ENCODE measurements at regions not wholly inside any gene's neighbourhood (a gene's known extent, or its start where the extent isn't known, plus 50 kb on each side); places are given as distances from the start of the nearest gene placed in this dataset.

DNA sequence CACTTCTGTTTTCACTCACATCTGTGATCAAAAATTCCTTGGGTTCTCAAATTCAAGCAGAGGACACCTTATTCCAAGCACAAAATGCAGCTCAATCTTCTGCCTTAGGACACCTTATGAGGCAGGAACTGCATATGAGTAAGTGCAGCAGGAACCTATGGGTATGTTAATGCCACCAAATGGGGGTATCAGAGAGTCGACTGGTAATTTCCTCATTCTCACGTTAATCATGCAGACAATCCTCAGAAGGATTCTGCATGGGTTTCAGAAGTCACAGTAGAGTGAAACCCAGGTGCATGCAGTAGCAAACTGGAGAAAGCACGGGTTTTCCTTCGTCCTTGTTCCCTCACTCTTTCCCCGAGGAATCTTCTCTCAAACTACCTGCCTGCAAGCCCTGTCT is 452.8 kb downstream of the CBLN2 start:
- H3K4me3 ChIP-seq (ENCODE audit: low read depth, low read length), result no peak overlapping the region
- H3K27me3 ChIP-seq (ENCODE audit: control insufficient read depth, insufficient read depth, low read length), result peaks cover under 1% of the 10 kb centered on the region; the same call in 1 of the 2 replicates
- H3K9ac ChIP-seq (ENCODE audit: low read depth, low read length), result no peak overlapping the region
- H3K4me1 ChIP-seq (ENCODE audit: control insufficient read depth, insufficient read depth, low read length), result peaks cover 16% of the 10 kb centered on the region
- no peaks in the 10 kb centered on the region for H3K9me3 ChIP-seq (ENCODE audit: control insufficient read depth, insufficient read depth, low read length)
- peak overlapping the region; percentile 59 for H3K27ac ChIP-seq (ENCODE audit: low read depth, low read length)
- no peaks in the 10 kb centered on the region for H3K36me3 ChIP-seq (ENCODE audit: control insufficient read depth, insufficient read depth, low read length)

- Histone ChIP-seq H3K9ac (ENCODE audit: low read depth, low read length) (no peak overlapping the region), H3K9me3 (ENCODE audit: control insufficient read depth, insufficient read depth, low read length) (no peaks in the 10 kb centered on the region), H3K27me3 (ENCODE audit: control insufficient read depth, insufficient read depth, low read length) (peaks cover 11% of the 10 kb centered on the region), H3K4me1 (ENCODE audit: control insufficient read depth, insufficient read depth, low read length) (peaks cover 16% of the 10 kb centered on the region), H3K36me3 (ENCODE audit: control insufficient read depth, insufficient read depth, low read length) (no peaks in the 10 kb centered on the region), H3K4me3 (ENCODE audit: low read depth, low read length) (no peak overlapping the region), H3K27ac (ENCODE audit: low read depth, low read length) (no peak overlapping the region)
Observed at GRCh38 chr18:72089432-72089831, 454.7 kb downstream of the CBLN2 start.

- peaks cover 11% of the 10 kb centered on the region for H3K27me3 ChIP-seq (ENCODE audit: control insufficient read depth, insufficient read depth, low read length)
- no peak overlapping the region for H3K27ac ChIP-seq (ENCODE audit: low read depth, low read length)
- H3K9ac ChIP-seq (ENCODE audit: low read depth, low read length), result no peak overlapping the region
- H3K4me1 ChIP-seq (ENCODE audit: control insufficient read depth, insufficient read depth, low read length), result peaks cover 9% of the 10 kb centered on the region
- no peaks in the 10 kb centered on the region for H3K9me3 ChIP-seq (ENCODE audit: control insufficient read depth, insufficient read depth, low read length)
- no peak overlapping the region for H3K4me3 ChIP-seq (ENCODE audit: low read depth, low read length)
- no peaks in the 10 kb centered on the region for H3K36me3 ChIP-seq (ENCODE audit: control insufficient read depth, insufficient read depth, low read length)
Observed at GRCh38 chr18:72086421-72086820, 457.7 kb downstream of the CBLN2 start.

DNA sequence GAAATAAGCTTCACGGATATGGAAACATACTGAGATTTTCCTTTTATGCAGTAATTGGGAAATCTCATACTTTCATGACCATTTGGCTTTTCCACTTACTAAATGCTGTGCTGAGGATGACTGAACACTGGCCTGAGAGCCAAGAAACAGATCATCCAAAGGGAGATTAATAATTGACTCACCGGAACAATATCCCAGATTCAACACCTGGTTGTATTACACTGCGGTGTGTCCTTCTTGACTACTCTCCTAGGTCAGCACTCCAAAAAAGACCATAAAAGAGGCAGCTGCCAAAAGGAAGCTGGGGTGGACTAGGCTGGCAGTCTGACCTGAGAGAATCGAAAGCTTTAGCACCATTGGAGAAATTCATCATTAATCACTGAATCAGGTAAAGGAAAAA is 469.1 kb downstream of the CBLN2 start:
- Histone ChIP-seq H3K4me1 (ENCODE audit: control insufficient read depth, insufficient read depth, low read length) (peaks cover 7% of the 10 kb centered on the region; the same call in 1 of the 2 replicates), H3K36me3 (ENCODE audit: control insufficient read depth, insufficient read depth, low read length) (no peaks in the 10 kb centered on the region), H3K9ac (ENCODE audit: low read depth, low read length) (no peak overlapping the region), H3K9me3 (ENCODE audit: control insufficient read depth, insufficient read depth, low read length) (no peaks in the 10 kb centered on the region), H3K27me3 (ENCODE audit: control insufficient read depth, insufficient read depth, low read length) (no peaks in the 10 kb centered on the region), H3K27ac (ENCODE audit: low read depth, low read length) (no peak overlapping the region), H3K4me3 (ENCODE audit: low read depth, low read length) (no peak overlapping the region)

GRCh38 chr18:72063001-72063400 is 481.1 kb downstream of the CBLN2 start:
- H3K27me3 ChIP-seq (ENCODE audit: control insufficient read depth, insufficient read depth, low read length), result no peaks in the 10 kb centered on the region

DNA sequence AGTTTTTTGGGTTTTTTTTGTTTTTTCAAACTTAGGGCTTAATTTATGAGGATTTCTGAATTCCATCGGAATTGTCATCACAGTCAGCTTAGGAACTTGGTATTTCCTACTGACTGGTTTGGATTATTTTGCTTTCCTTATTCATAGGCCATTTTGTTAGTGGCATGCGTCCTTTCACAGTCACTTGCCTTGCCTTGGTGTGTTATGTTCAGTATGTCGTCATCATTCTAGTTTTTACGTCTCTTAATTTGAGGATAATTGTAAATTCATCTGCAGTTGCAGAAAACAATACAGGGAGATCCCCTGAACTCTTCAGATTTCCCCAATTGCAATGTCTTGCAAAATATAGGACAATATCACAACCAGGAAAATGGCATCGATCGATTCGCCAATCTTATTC is 485.3 kb downstream of the CBLN2 start:
- H3K36me3 ChIP-seq (ENCODE audit: control insufficient read depth, insufficient read depth, low read length), result no peaks in the 10 kb centered on the region
- no peaks in the 10 kb centered on the region for H3K4me1 ChIP-seq (ENCODE audit: control insufficient read depth, insufficient read depth, low read length)
- H3K27me3 ChIP-seq (ENCODE audit: control insufficient read depth, insufficient read depth, low read length), result no peaks in the 10 kb centered on the region
- H3K27ac ChIP-seq (ENCODE audit: low read depth, low read length), result no peak overlapping the region
- no peaks in the 10 kb centered on the region for H3K9me3 ChIP-seq (ENCODE audit: control insufficient read depth, insufficient read depth, low read length)
- H3K4me3 ChIP-seq (ENCODE audit: low read depth, low read length), result no peak overlapping the region
- no peak overlapping the region for H3K9ac ChIP-seq (ENCODE audit: low read depth, low read length)

More at GRCh38 chr18:72063001-72063400, 481.1 kb downstream of the CBLN2 start:
- H3K9ac ChIP-seq (ENCODE audit: low read depth, low read length), result no peak overlapping the region
- no peaks in the 10 kb centered on the region for H3K36me3 ChIP-seq (ENCODE audit: control insufficient read depth, insufficient read depth, low read length)
- H3K27ac ChIP-seq (ENCODE audit: low read depth, low read length), result no peak overlapping the region
- H3K4me3 ChIP-seq (ENCODE audit: low read depth, low read length), result no peak overlapping the region
- no peaks in the 10 kb centered on the region for H3K4me1 ChIP-seq (ENCODE audit: control insufficient read depth, insufficient read depth, low read length)
- no peaks in the 10 kb centered on the region for H3K9me3 ChIP-seq (ENCODE audit: control insufficient read depth, insufficient read depth, low read length)

- Histone ChIP-seq H3K27me3 (ENCODE audit: control insufficient read depth, insufficient read depth, low read length) (no peaks in the 10 kb centered on the region), H3K9ac (ENCODE audit: low read depth, low read length) (no peak overlapping the region), H3K9me3 (ENCODE audit: control insufficient read depth, insufficient read depth, low read length) (no peaks in the 10 kb centered on the region), H3K4me1 (ENCODE audit: control insufficient read depth, insufficient read depth, low read length) (no peaks in the 10 kb centered on the region), H3K4me3 (ENCODE audit: low read depth, low read length) (no peak overlapping the region), H3K27ac (ENCODE audit: low read depth, low read length) (no peak overlapping the region), H3K36me3 (ENCODE audit: control insufficient read depth, insufficient read depth, low read length) (no peaks in the 10 kb centered on the region)
Observed at GRCh38 chr18:72056171-72056570, 488.0 kb downstream of the CBLN2 start.

DNA sequence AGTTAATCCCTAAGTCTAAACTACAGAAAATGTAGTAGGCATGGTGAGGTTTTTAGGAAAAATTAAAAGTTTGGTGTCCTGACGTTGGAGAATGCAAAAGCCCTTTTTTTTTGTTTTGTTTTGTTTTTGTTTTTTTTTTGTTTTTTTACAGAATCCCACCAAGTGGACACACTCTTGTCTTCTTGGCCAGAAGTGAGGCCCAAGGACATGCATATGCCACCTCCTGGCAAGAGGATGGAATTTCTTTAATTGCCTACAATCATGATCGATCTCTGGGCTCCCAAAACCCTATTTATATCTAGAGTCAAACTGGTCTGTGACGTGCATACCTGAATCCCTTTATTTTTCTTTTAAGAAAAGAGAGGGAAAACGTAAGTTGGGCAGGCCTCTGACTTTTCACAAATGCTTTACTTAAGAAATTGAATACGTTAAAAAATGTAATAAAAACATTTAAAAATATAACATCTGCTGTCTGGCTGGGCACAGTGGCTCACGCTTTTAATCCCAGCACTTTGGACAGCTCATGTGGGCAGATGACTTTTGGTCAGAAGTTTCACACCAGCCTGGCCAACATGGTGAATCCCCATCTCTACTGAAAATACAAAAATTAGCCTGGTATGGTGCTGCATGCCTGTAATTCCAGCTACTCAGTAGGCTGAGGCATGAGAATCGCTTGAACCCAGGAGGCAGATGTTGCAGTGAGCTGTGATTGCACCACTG is 502.7 kb downstream of the CBLN2 start:
- Histone ChIP-seq H3K4me3 (ENCODE audit: low read depth, low read length) (no peak overlapping the region), H3K4me1 (ENCODE audit: control insufficient read depth, insufficient read depth, low read length) (peaks cover 6% of the 10 kb centered on the region; the same call in 1 of the 2 replicates), H3K27me3 (ENCODE audit: control insufficient read depth, insufficient read depth, low read length) (no peaks in the 10 kb centered on the region), H3K36me3 (ENCODE audit: control insufficient read depth, insufficient read depth, low read length) (no peaks in the 10 kb centered on the region), H3K9me3 (ENCODE audit: control insufficient read depth, insufficient read depth, low read length) (no peaks in the 10 kb centered on the region), H3K27ac (ENCODE audit: low read depth, low read length) (no peak overlapping the region), H3K9ac (ENCODE audit: low read depth, low read length) (no peak overlapping the region)

- Histone ChIP-seq H3K9ac (ENCODE audit: low read depth, low read length) (no peak overlapping the region), H3K27ac (ENCODE audit: low read depth, low read length) (no peak overlapping the region), H3K4me1 (ENCODE audit: control insufficient read depth, insufficient read depth, low read length) (peaks cover 8% of the 10 kb centered on the region; the same call in 1 of the 2 replicates), H3K27me3 (ENCODE audit: control insufficient read depth, insufficient read depth, low read length) (no peaks in the 10 kb centered on the region), H3K9me3 (ENCODE audit: control insufficient read depth, insufficient read depth, low read length) (no peaks in the 10 kb centered on the region), H3K4me3 (ENCODE audit: low read depth, low read length) (no peak overlapping the region), H3K36me3 (ENCODE audit: control insufficient read depth, insufficient read depth, low read length) (no peaks in the 10 kb centered on the region)
Observed at GRCh38 chr18:72013427-72013850, 530.7 kb downstream of the CBLN2 start.

DNA sequence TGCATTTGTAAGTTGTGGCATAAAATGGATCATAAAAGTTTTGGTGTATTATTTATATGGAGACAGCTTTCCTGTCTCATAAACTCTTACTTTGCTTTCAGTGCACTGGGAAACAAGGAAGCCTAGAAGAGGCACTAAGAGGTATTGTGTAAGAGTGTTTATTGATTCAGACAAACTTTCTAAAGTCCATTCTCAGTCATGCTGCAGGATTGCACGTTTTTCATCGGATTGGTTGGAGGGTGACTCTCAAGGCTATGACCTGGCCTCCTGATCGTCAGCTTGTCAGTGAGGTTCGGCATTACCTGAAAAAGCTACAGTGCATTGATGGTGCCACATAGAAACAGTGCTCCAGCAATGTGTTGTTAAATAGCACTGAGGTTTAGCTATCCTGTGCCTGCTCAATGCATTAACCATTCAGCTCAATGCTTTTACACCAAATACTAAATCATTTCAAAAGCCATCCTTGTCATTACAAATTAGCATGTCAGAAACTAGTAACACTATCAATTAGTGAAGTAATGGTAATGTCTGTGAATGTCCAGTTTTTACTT is 545.5 kb downstream of the CBLN2 start:
- no peaks in the 10 kb centered on the region for H3K27me3 ChIP-seq (ENCODE audit: control insufficient read depth, insufficient read depth, low read length)
- no peak overlapping the region for H3K4me3 ChIP-seq (ENCODE audit: low read depth, low read length)
- H3K9me3 ChIP-seq (ENCODE audit: control insufficient read depth, insufficient read depth, low read length), result 0 out of 2 replicates have a peak, but pooled peaks cover 3% of the 10 kb centered on the region
- no peaks in the 10 kb centered on the region for H3K36me3 ChIP-seq (ENCODE audit: control insufficient read depth, insufficient read depth, low read length)
- no peak overlapping the region for H3K27ac ChIP-seq (ENCODE audit: low read depth, low read length)
- H3K9ac ChIP-seq (ENCODE audit: low read depth, low read length), result no peak overlapping the region
- peaks cover 4% of the 10 kb centered on the region; the same call in 1 of the 2 replicates for H3K4me1 ChIP-seq (ENCODE audit: control insufficient read depth, insufficient read depth, low read length)

DNA sequence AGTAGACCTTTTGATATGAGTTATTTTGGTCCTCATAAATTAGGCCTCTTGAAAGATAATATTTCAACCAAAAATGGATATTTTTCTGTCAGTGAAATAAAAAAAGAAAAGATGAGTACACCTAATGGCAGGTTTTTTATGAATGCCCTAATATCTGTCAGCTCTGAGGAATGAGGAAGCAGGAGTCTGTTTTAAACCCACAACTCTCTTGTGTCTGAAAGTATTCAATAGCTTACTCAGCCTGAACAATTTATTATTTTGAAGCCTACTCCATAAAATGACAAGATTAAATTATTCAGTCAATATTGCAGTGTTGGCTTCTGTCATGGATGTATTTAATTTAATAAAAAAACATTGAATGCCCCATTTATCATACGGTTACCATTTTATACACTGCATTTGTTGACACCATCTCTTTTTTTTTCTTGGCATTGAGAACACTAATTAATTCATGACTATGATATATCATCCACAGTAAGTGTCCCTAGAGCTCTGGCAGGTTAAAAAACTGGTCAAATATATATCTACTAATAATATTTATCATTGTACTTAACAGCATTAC is 548.2 kb downstream of the CBLN2 start:
- H3K36me3 ChIP-seq (ENCODE audit: control insufficient read depth, insufficient read depth, low read length), result no peaks in the 10 kb centered on the region
- H3K9ac ChIP-seq (ENCODE audit: low read depth, low read length), result no peak overlapping the region
- H3K4me3 ChIP-seq (ENCODE audit: low read depth, low read length), result no peak overlapping the region
- no peaks in the 10 kb centered on the region for H3K9me3 ChIP-seq (ENCODE audit: control insufficient read depth, insufficient read depth, low read length)
- H3K4me1 ChIP-seq (ENCODE audit: control insufficient read depth, insufficient read depth, low read length), result peaks cover 4% of the 10 kb centered on the region; the same call in 1 of the 2 replicates
- no peaks in the 10 kb centered on the region for H3K27me3 ChIP-seq (ENCODE audit: control insufficient read depth, insufficient read depth, low read length)
- H3K27ac ChIP-seq (ENCODE audit: low read depth, low read length), result no peak overlapping the region
